ENCODE measurements at regions not wholly inside any gene's neighbourhood (a gene's known extent, or its start where the extent isn't known, plus 50 kb on each side); places are given as distances from the start of the nearest gene placed in this dataset.

- no peak for DNase-seq (ENCODE audit: low spot score in 2 of 2)
- no peaks in the 10 kb centered on the region for H3K4me1 ChIP-seq
- no peak overlapping the region for H3K27ac ChIP-seq
- no peak overlapping the region for H3K4me3 ChIP-seq
- H3K27me3 ChIP-seq, result no peaks in the 10 kb centered on the region
- H3K36me3 ChIP-seq, result no peaks in the 10 kb centered on the region
- intact Hi-C loops (cut with DNase I), result no loop called here
- no peak for TF ChIP-seq CTCF (IDR thresholded peaks at IDR 0.05)
- peaks cover 0 to 5% of the 10 kb centered on the region in 2 donors for H3K9me3 ChIP-seq
These were observed 120.8 kb upstream of the ERBB4 start for GRCh38 chr2:212659441-212659840.

DNA sequence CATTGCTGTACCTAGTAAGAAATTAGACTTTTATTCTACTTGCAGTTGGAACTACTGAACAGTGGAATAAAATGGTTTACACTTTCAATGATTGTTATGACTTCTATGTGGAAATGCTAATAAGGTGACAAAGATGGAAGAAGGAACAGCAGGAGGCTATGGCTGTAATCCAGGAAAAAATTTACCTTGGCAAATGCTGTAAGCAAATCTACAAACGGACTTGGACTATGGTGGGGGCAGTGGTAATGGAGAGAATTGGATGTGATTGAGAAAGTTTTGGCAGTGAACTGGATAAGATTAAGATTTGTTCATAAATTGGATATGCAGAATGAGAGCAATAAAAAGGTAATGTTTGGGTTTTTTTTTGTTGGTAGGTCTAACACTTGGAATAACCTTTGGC is 111.0 kb upstream of the ERBB4 start:
- no peaks in the 10 kb centered on the region for H3K4me1 ChIP-seq
- no peak overlapping the region for H3K4me3 ChIP-seq
- no peaks in the 10 kb centered on the region for H3K27me3 ChIP-seq
- no peaks in the 10 kb centered on the region for H3K36me3 ChIP-seq
- no peak overlapping the region for H3K27ac ChIP-seq
- H3K9me3 ChIP-seq, result no peaks in the 10 kb centered on the region
- no peak for DNase-seq (ENCODE audit: low spot score in 2 of 2)
- intact Hi-C loops (cut with DNase I), result no loop called here
- no peak for TF ChIP-seq CTCF (IDR thresholded peaks at IDR 0.05)

DNA sequence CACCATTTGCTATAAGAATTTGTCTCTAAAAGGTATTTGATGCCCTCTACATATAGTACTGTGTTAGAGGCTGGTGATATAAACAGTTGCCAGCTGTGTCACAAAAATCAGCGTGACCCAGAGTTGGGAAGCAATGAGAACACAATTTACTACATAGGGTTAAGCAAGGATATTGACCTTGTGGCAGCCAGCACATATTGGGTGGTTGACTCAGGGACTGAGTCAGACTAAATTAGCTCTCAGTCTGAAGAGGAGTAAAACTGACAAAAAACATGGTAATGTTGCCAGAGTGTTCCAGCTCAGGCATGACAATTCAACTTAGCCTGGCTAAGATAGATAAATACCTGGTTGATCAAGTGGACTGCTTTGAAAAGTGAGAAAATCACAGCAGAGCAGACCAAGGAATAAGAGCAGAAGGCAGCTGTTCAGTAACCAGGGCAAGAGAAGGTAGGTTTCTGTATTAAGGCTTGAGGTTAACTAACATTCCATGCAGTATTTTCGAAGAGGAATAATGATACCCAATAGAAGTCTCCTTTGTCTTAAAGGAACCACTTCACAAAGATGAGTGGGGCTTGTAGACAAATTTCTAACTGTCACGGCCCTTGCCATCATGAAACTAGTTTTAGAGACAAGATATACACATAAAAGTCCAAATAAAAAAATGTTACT is 108.2 kb upstream of the ERBB4 start:
- TF ChIP-seq CTCF (IDR thresholded peaks at IDR 0.05), result no peak
- DNase-seq (ENCODE audit: low spot score in 2 of 2), result no peak
- Histone ChIP-seq H3K27me3 (no peaks in the 10 kb centered on the region), H3K36me3 (no peaks in the 10 kb centered on the region), H3K4me1 (no peaks in the 10 kb centered on the region), H3K9me3 (no peaks in the 10 kb centered on the region), H3K4me3 (no peak overlapping the region), H3K27ac (no peak overlapping the region)
- intact Hi-C loops (cut with DNase I), result no loop called here

DNA sequence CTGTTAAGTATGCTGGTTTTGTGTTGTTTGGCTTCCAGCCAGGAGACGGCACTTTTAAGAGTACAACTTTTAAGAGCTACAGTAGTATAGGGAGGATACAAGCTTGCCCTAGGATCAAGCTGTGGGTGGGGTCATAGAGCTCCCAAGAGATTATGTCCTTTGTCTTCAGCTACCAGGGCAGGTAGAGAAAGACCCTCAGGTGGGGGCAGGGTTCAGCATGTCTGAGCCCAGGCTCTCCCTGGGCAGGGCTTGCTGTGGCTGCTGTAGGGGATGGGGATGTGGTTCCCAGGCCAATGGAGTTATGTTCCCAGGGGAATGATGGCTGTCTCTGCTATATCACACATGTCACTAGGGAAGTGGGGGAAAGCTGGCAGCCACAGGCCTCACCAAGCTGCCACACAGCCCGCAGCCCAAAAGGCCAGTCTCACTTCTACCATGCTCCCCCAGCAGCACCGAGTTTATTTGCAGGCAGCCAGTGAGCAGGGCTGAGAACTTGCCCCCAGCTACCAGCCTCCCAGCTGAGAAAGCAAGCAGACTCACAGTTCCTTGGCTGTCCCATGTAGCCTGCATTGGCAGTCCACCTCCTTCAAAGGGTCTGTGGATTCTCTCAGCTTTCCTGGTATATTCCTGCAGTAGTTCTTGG is 105.7 kb upstream of the ERBB4 start:
- DNase-seq (ENCODE audit: low spot score in 2 of 2), result no peak
- no peaks in the 10 kb centered on the region for H3K36me3 ChIP-seq
- no peaks in the 10 kb centered on the region for H3K9me3 ChIP-seq
- intact Hi-C loops (cut with DNase I), result no loop called here
- TF ChIP-seq CTCF (IDR thresholded peaks at IDR 0.05), result no peak
- no peaks in the 10 kb centered on the region for H3K27me3 ChIP-seq
- no peak overlapping the region for H3K4me3 ChIP-seq
- H3K4me1 ChIP-seq, result no peaks in the 10 kb centered on the region
- no peak overlapping the region for H3K27ac ChIP-seq

GRCh38 chr2:212640428-212640827 is 101.8 kb upstream of the ERBB4 start:
- Histone ChIP-seq H3K27me3 (no peaks in the 10 kb centered on the region), H3K4me3 (no peak overlapping the region), H3K36me3 (no peaks in the 10 kb centered on the region), H3K9me3 (peaks cover 0 to 3% of the 10 kb centered on the region in 2 donors), H3K4me1 (no peaks in the 10 kb centered on the region), H3K27ac (no peak overlapping the region)
- TF ChIP-seq CTCF (IDR thresholded peaks at IDR 0.05), result no peak
- no peak for DNase-seq (ENCODE audit: low spot score in 2 of 2)
- intact Hi-C loops (cut with DNase I), result no loop called here

Data from ascending aorta (tissue), 2 donors.